ENCODE measurements at regions not wholly inside any gene's neighbourhood (a gene's known extent, or its start where the extent isn't known, plus 50 kb on each side); places are given as distances from the start of the nearest gene placed in this dataset.

DNA sequence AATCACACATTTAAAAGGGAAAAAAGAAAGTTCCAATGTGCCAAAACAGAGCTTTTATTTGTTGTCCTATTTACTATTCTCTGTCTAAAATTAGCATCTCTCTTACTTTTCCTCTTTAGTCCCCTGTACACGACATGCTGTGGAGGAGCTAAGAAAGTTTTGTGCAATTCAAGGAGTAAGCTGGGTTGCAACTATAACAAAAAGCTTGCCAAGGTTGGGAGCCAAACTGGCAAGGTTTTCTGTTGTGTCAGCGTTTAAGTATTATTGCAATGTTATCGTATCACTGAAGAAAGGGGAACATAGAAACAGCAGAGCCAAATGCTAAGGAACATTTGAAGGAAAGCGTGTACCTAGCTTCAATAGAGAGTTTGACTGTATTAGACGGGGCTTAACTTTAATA is 680.8 kb downstream of the CETN3 start:
- Histone ChIP-seq H3K9me2 (ENCODE audit: insufficient read depth) (no peaks in the 10 kb centered on the region), H3K79me2 (ENCODE audit: insufficient read depth) (no peaks in the 10 kb centered on the region), H2AFZ (no peak overlapping the region), H3F3A (ENCODE audit: insufficient read depth) (no peaks in the 10 kb centered on the region), H3K4me1 (ENCODE audit: insufficient read depth) (peaks cover 17% of the 10 kb centered on the region), H4K20me1 (ENCODE audit: insufficient read depth) (no peaks in the 10 kb centered on the region), H3K36me3 (ENCODE audit: low read depth) (no peaks in the 10 kb centered on the region), H3K4me3 (no peak overlapping the region), H3K9me3 (ENCODE audit: low read depth) (no peaks in the 10 kb centered on the region), H3K27me3 (replicated peaks; ENCODE audit: insufficient read depth) (no peaks in the 10 kb centered on the region), H3K4me2 (ENCODE audit: unreplicated experiment) (peak overlapping the region; percentile 24), H3K27ac (no peak overlapping the region), H3K9ac (no peak overlapping the region)
- peak; percentile 66 for DNase-seq
- in situ Hi-C loops (cut with MboI), result no loop called here
- TF ChIP-seq EZH2 (IDR thresholded peaks at IDR 0.05; ENCODE audit: insufficient read depth, poor library complexity, severe bottlenecking) (no peak), EZH2phosphoT487 (IDR thresholded peaks at IDR 0.05; ENCODE audit: insufficient read depth, low read depth) (no peak)
- WGBS, 2 experiments (ENCODE audit: low coverage in 1 of 2, low lambda C conversion rate in 2 of 2, missing lambda C conversion rate in 2 of 2), result 13 to 14% methylated on average over 5 of the region's 5 CpGs

DNA sequence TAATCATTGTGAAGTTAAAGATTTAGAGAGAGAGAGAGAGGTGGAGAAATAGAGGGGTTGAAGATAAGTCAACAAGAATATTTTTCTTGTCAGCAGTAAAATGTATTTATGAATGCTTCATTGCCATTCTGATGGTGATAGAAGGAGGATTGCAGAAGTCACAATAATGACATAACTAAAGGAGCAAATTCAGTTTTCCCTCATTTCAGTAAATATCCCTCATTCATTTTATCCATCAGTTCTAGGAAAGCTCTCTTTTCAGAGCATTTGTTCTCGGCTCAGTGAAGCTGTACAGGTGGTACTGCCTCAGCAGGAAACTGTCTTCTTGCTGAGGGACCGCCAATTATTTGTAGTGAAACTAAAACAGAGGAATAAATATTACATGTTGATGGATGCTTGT is 681.4 kb downstream of the CETN3 start:
- Histone ChIP-seq H3K27ac (no peak overlapping the region), H3K79me2 (ENCODE audit: insufficient read depth) (no peaks in the 10 kb centered on the region), H4K20me1 (ENCODE audit: insufficient read depth) (no peaks in the 10 kb centered on the region), H3K27me3 (replicated peaks; ENCODE audit: insufficient read depth) (no peaks in the 10 kb centered on the region), H2AFZ (no peak overlapping the region), H3F3A (ENCODE audit: insufficient read depth) (no peaks in the 10 kb centered on the region), H3K9ac (no peak overlapping the region), H3K4me2 (ENCODE audit: unreplicated experiment) (no peak overlapping the region), H3K36me3 (ENCODE audit: low read depth) (no peaks in the 10 kb centered on the region), H3K9me2 (ENCODE audit: insufficient read depth) (no peaks in the 10 kb centered on the region), H3K4me1 (ENCODE audit: insufficient read depth) (peaks cover 23% of the 10 kb centered on the region), H3K4me3 (no peak overlapping the region), H3K9me3 (ENCODE audit: low read depth) (no peaks in the 10 kb centered on the region)
- DNase-seq, result no peak
- 90 to 93% methylated on average over 2 of the region's 2 CpGs for WGBS, 2 experiments (ENCODE audit: low coverage in 1 of 2, low lambda C conversion rate in 2 of 2, missing lambda C conversion rate in 2 of 2)
- no peak for TF ChIP-seq EZH2phosphoT487 (IDR thresholded peaks at IDR 0.05; ENCODE audit: insufficient read depth, low read depth)
- TF ChIP-seq EZH2 (IDR thresholded peaks at IDR 0.05; ENCODE audit: insufficient read depth, poor library complexity, severe bottlenecking), result no peak
- in situ Hi-C loops (cut with MboI), result no loop called here

DNA sequence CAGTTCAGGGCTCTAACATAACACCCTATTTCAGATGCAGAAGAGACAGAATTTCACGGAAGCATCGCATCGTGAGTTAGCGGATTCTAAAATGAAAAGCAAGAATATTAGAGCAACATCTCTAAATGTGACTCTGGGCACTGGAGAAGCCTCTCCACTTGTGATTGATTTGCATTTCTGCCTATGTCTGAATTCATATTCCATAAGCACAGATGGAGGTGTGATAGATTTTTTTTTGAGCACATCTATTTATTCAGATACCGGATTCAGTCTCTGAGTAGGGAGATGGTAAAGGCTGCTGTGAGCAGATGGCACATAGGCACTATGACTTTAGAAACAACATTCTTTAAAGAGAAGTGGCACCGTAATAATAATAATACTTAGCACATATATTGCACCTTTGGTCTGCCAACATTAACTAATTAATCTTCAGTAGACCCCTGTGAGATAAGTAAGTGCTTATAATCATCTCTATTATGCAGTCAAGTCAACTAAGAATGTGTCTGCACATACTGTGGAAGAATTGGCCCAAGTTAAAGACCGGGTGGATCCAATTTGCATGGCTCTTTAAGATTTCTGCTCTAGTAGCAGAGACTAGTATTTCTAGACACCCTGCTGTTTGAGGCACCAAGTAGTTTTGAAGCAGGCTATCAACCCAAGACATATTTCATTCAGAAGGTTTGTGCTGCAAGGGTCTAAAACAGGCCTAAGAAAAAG is 685.0 kb downstream of the CETN3 start:
- H2AFZ ChIP-seq, result no peak overlapping the region
- no peak overlapping the region for H3K4me2 ChIP-seq (ENCODE audit: unreplicated experiment)
- H3K79me2 ChIP-seq (ENCODE audit: insufficient read depth), result no peaks in the 10 kb centered on the region
- no peaks in the 10 kb centered on the region for H3F3A ChIP-seq (ENCODE audit: insufficient read depth)
- H3K9ac ChIP-seq, result no peak overlapping the region
- no peaks in the 10 kb centered on the region for H3K36me3 ChIP-seq (ENCODE audit: low read depth)
- no peaks in the 10 kb centered on the region for H3K9me3 ChIP-seq (ENCODE audit: low read depth)
- in situ Hi-C loops (cut with MboI), result no loop called here
- 86 to 87% methylated on average over 7 of the region's 7 CpGs for WGBS, 2 experiments (ENCODE audit: low coverage in 1 of 2, low lambda C conversion rate in 2 of 2, missing lambda C conversion rate in 2 of 2)
- DNase-seq, result no peak
- H3K27me3 ChIP-seq (replicated peaks; ENCODE audit: insufficient read depth), result no peaks in the 10 kb centered on the region
- H3K9me2 ChIP-seq (ENCODE audit: insufficient read depth), result no peaks in the 10 kb centered on the region
- H3K4me1 ChIP-seq (ENCODE audit: insufficient read depth), result peaks cover 27% of the 10 kb centered on the region
- TF ChIP-seq EZH2phosphoT487 (IDR thresholded peaks at IDR 0.05; ENCODE audit: insufficient read depth, low read depth), result no peak
- TF ChIP-seq EZH2 (IDR thresholded peaks at IDR 0.05; ENCODE audit: insufficient read depth, poor library complexity, severe bottlenecking), result no peak
- no peak overlapping the region for H3K27ac ChIP-seq
- H3K4me3 ChIP-seq, result no peak overlapping the region
- H4K20me1 ChIP-seq (ENCODE audit: insufficient read depth), result no peaks in the 10 kb centered on the region

DNA sequence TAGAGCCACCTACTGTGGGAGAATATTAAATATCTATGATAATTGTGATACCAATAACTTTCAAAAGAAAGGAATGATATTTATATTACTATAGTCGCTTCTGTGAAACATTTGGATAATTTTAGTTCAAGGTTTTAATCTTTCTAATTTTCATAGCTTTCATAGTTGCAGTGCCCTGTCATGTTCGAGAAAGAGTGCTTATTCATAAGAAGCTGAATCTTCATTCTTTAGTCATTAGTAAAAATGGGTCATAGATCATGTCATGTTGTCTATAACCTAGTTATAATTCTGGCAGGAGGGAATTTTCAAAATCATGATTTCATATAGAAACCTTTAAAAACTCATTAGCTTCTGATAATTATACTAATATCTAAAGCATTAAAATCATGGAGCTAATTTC is 685.6 kb downstream of the CETN3 start:
- no peaks in the 10 kb centered on the region for H4K20me1 ChIP-seq (ENCODE audit: insufficient read depth)
- H3K4me1 ChIP-seq (ENCODE audit: insufficient read depth), result peaks cover 21% of the 10 kb centered on the region
- H3F3A ChIP-seq (ENCODE audit: insufficient read depth), result no peaks in the 10 kb centered on the region
- H3K27ac ChIP-seq, result no peak overlapping the region
- TF ChIP-seq EZH2 (IDR thresholded peaks at IDR 0.05; ENCODE audit: insufficient read depth, poor library complexity, severe bottlenecking) (no peak), EZH2phosphoT487 (IDR thresholded peaks at IDR 0.05; ENCODE audit: insufficient read depth, low read depth) (no peak)
- no peaks in the 10 kb centered on the region for H3K36me3 ChIP-seq (ENCODE audit: low read depth)
- in situ Hi-C loops (cut with MboI), result no loop called here
- WGBS, 2 experiments (ENCODE audit: low coverage in 1 of 2, low lambda C conversion rate in 2 of 2, missing lambda C conversion rate in 2 of 2), result 30 to 32% methylated on average over 2 of the region's 2 CpGs
- peak overlapping the region; percentile 43 for H3K4me2 ChIP-seq (ENCODE audit: unreplicated experiment)
- no peaks in the 10 kb centered on the region for H3K9me2 ChIP-seq (ENCODE audit: insufficient read depth)
- H3K27me3 ChIP-seq (replicated peaks; ENCODE audit: insufficient read depth), result no peaks in the 10 kb centered on the region
- no peak overlapping the region for H3K9ac ChIP-seq
- peak; percentile 38 for DNase-seq
- no peaks in the 10 kb centered on the region for H3K9me3 ChIP-seq (ENCODE audit: low read depth)
- no peaks in the 10 kb centered on the region for H3K79me2 ChIP-seq (ENCODE audit: insufficient read depth)
- no peak overlapping the region for H2AFZ ChIP-seq
- H3K4me3 ChIP-seq, result no peak overlapping the region
